GM21360 (cell line): ENCODE measurements at regions not wholly inside any gene's neighbourhood (a gene's known extent, or its start where the extent isn't known, plus 50 kb on each side); places are given as distances from the start of the nearest gene placed in this dataset.
A peak's percentile ranks its signal among the peaks of the same experiment; 100 is the strongest.
"Not testable (repeated sequence)": the region's sequence is repeated elsewhere in the genome, so short reads cannot be mapped to it uniquely, and the experiment has no call there.

Experiments used
- ATAC-seq: cut with Tn5 transposase; IDR thresholded peaks from one replicate; pipeline ENCODE4 v1.9.1; 2021; ENCODE audit warnings: mild to moderate bottlenecking, moderate library complexity; ENCODE audit not compliant: unreplicated experiment

GRCh38 chr16:29297809-29298177 is 108.7 kb downstream of the NPIPB11 start:
- not testable (repeated sequence) for ATAC-seq

GRCh38 chr16:29297144-29297808 is 109.2 kb downstream of the NPIPB11 start:
- ATAC-seq: not testable (repeated sequence)

- not testable (repeated sequence) for ATAC-seq
Observed at GRCh38 chr16:29296176-29296575, 110.3 kb downstream of the NPIPB11 start.

GRCh38 chr16:29294951-29295795 is 111.3 kb downstream of the NPIPB11 start:
- not testable (repeated sequence) for ATAC-seq

GRCh38 chr16:29294400-29294933 is 112.0 kb downstream of the NPIPB11 start:
- ATAC-seq: not testable (repeated sequence)

GRCh38 chr16:29293545-29293944 is 113.0 kb downstream of the NPIPB11 start:
- ATAC-seq: not testable (repeated sequence)

GRCh38 chr16:29292952-29293471 is 113.5 kb downstream of the NPIPB11 start:
- not testable (repeated sequence) for ATAC-seq

GRCh38 chr16:29291329-29292271 is 114.9 kb downstream of the NPIPB11 start:
- not testable (repeated sequence) for ATAC-seq

- peak; percentile 48 for ATAC-seq
Observed at GRCh38 chr16:29290631-29291247, 115.8 kb downstream of the NPIPB11 start.

- ATAC-seq: not testable (repeated sequence)
Observed at GRCh38 chr16:29289516-29290239, 116.8 kb downstream of the NPIPB11 start.

- ATAC-seq: not testable (repeated sequence)
Observed at GRCh38 chr16:29288711-29289474, 117.6 kb downstream of the NPIPB11 start.

GRCh38 chr16:29287871-29288535 is 118.5 kb downstream of the NPIPB11 start:
- not testable (repeated sequence) for ATAC-seq

GRCh38 chr16:29287246-29287645 is 119.3 kb downstream of the NPIPB11 start:
- not testable (repeated sequence) for ATAC-seq

GRCh38 chr16:29286796-29287195 is 119.7 kb downstream of the NPIPB11 start:
- not testable (repeated sequence) for ATAC-seq

- not testable (repeated sequence) for ATAC-seq
Observed at GRCh38 chr16:29286161-29286560, 120.3 kb downstream of the NPIPB11 start.

GRCh38 chr16:29285151-29285885 is 121.2 kb downstream of the NPIPB11 start:
- ATAC-seq: not testable (repeated sequence)

- ATAC-seq: not testable (repeated sequence)
Observed at GRCh38 chr16:29284723-29285122, 121.8 kb downstream of the NPIPB11 start.
